Kidney epithelial cell (primary cell): ENCODE measurements at regions not wholly inside any gene's neighbourhood (a gene's known extent, or its start where the extent isn't known, plus 50 kb on each side); places are given as distances from the start of the nearest gene placed in this dataset.

Experiments
- DNase-seq: peaks from one replicate; pipeline ENCODE4 v3.0.0-alpha.2; 2010; ENCODE audit warnings: low read depth
- H3K27me3 ChIP-seq: 2 replicates; pipeline ENCODE4 v1.6.0; 2011; ENCODE audit warnings: low read length; ENCODE audit not compliant: control insufficient read depth, insufficient read depth
- H3K36me3 ChIP-seq: 2 replicates; pipeline ENCODE4 v1.5.1; 2011; ENCODE audit warnings: low read length; ENCODE audit not compliant: control insufficient read depth, insufficient read depth
- H3K4me3 ChIP-seq: 2 replicates; pipeline ENCODE4 v1.5.1; 2011; ENCODE audit warnings: low read depth, mild to moderate bottlenecking, control low read depth, low read length
- CTCF ChIP-seq: IDR thresholded peaks from 2 replicates; pipeline ENCODE4 v1.5.1; 2011; ENCODE audit warnings: mild to moderate bottlenecking, moderate library complexity, low read length, control low read depth, inconsistent platforms; ENCODE audit not compliant: insufficient read depth, poor library complexity, severe bottlenecking

GRCh38 chr1:47510282-47510811, 72.5 kb downstream of the FOXD2 start:
- Histone ChIP-seq H3K4me3 (no peak overlapping the region), H3K36me3 (no peaks in the 10 kb centered on the region), H3K27me3 (peaks cover 40% of the 10 kb centered on the region)
- no peak for TF ChIP-seq CTCF
- DNase-seq: no peak

GRCh38 chr1:47511825-47512224, 74.0 kb downstream of the FOXD2 start:
- H3K4me3 ChIP-seq: no peak overlapping the region
- no peak for TF ChIP-seq CTCF
- DNase-seq: no peak
- peaks cover 35% of the 10 kb centered on the region for H3K27me3 ChIP-seq
- H3K36me3 ChIP-seq: no peaks in the 10 kb centered on the region

- H3K4me3 ChIP-seq: no peak overlapping the region
- H3K36me3 ChIP-seq: no peaks in the 10 kb centered on the region
- TF ChIP-seq CTCF: no peak
- no peak for DNase-seq
- peaks cover 23% of the 10 kb centered on the region for H3K27me3 ChIP-seq
These were observed 75.5 kb downstream of the FOXD2 start for GRCh38 chr1:47513393-47513792.

GRCh38 chr1:47514229-47514628, 76.4 kb downstream of the FOXD2 start:
- H3K27me3 ChIP-seq: peaks cover 15% of the 10 kb centered on the region
- no peak for TF ChIP-seq CTCF
- H3K4me3 ChIP-seq: no peak overlapping the region
- DNase-seq: no peak
- H3K36me3 ChIP-seq: no peaks in the 10 kb centered on the region

- H3K27me3 ChIP-seq: peaks cover 7% of the 10 kb centered on the region
- no peak for TF ChIP-seq CTCF
- H3K36me3 ChIP-seq: no peaks in the 10 kb centered on the region
- no peak overlapping the region for H3K4me3 ChIP-seq
- no peak for DNase-seq
These were observed 77.4 kb downstream of the FOXD2 start for GRCh38 chr1:47515164-47515789.

GRCh38 chr1:47517946-47518345, 80.1 kb downstream of the FOXD2 start:
- peaks cover 3% of the 10 kb centered on the region for H3K27me3 ChIP-seq
- no peak for TF ChIP-seq CTCF
- H3K4me3 ChIP-seq: no peak overlapping the region
- no peak for DNase-seq
- H3K36me3 ChIP-seq: no peaks in the 10 kb centered on the region
